HG03025 (cell line): ENCODE measurements at regions not wholly inside any gene's neighbourhood (a gene's known extent, or its start where the extent isn't known, plus 50 kb on each side); places are given as distances from the start of the nearest gene placed in this dataset.

Source experiments
- ATAC-seq: cut with Tn5 transposase; IDR thresholded peaks from one replicate; pipeline ENCODE4 v1.9.1; 2021; ENCODE audit warnings: mild to moderate bottlenecking, moderate library complexity; ENCODE audit not compliant: unreplicated experiment, low FRiP score

- ATAC-seq, result no peak
Measured at GRCh38 chr13:24074678-24075077, 85.8 kb upstream of the SPATA13 start.

- ATAC-seq, result no peak
Measured at GRCh38 chr13:24075137-24075975, 85.2 kb upstream of the SPATA13 start.

- no peak for ATAC-seq
Measured at GRCh38 chr13:24076109-24076508, 84.4 kb upstream of the SPATA13 start.

- ATAC-seq, result no peak
Measured at GRCh38 chr13:24076636-24077035, 83.9 kb upstream of the SPATA13 start.

GRCh38 chr13:24080134-24080533 is 80.4 kb upstream of the SPATA13 start:
- no peak for ATAC-seq

GRCh38 chr13:24081387-24081786 is 79.1 kb upstream of the SPATA13 start:
- ATAC-seq, result no peak

- no peak for ATAC-seq
Measured at GRCh38 chr13:24083141-24083540, 77.4 kb upstream of the SPATA13 start.

GRCh38 chr13:24083722-24084421 is 76.6 kb upstream of the SPATA13 start:
- ATAC-seq, result no peak

- ATAC-seq, result no peak
Measured at GRCh38 chr13:24085662-24086061, 74.9 kb upstream of the SPATA13 start.

- ATAC-seq, result no peak
Measured at GRCh38 chr13:24086642-24087041, 73.9 kb upstream of the SPATA13 start.

GRCh38 chr13:24087605-24088225 is 72.8 kb upstream of the SPATA13 start:
- no peak for ATAC-seq

- ATAC-seq, result no peak
Measured at GRCh38 chr13:24090049-24090448, 70.5 kb upstream of the SPATA13 start.

GRCh38 chr13:24091080-24091479 is 69.4 kb upstream of the SPATA13 start:
- no peak for ATAC-seq

- no peak for ATAC-seq
Measured at GRCh38 chr13:24092108-24092507, 68.4 kb upstream of the SPATA13 start.

- no peak for ATAC-seq
Measured at GRCh38 chr13:24093047-24093446, 67.5 kb upstream of the SPATA13 start.

- no peak for ATAC-seq
Measured at GRCh38 chr13:24096659-24097058, 63.9 kb upstream of the SPATA13 start.

- no peak for ATAC-seq
Measured at GRCh38 chr13:24097064-24097463, 63.5 kb upstream of the SPATA13 start.

GRCh38 chr13:24097667-24098066 is 62.9 kb upstream of the SPATA13 start:
- ATAC-seq, result no peak

GRCh38 chr13:24099490-24099889 is 61.0 kb upstream of the SPATA13 start:
- no peak for ATAC-seq

GRCh38 chr13:24100188-24100587 is 60.3 kb upstream of the SPATA13 start:
- no peak for ATAC-seq

GRCh38 chr13:24103782-24104372 is 56.6 kb upstream of the SPATA13 start:
- ATAC-seq, result no peak
